Loucy (cell line): ENCODE measurements at regions not wholly inside any gene's neighbourhood (a gene's known extent, or its start where the extent isn't known, plus 50 kb on each side); places are given as distances from the start of the nearest gene placed in this dataset.

ENCODE experiments used
- H2AFZ ChIP-seq: fragments of 200-600 bp; sonication (generic); 2 replicates; pipeline ENCODE4 v1.6.0; 2016; ENCODE audit warnings: antibody characterized with exemption, mild to moderate bottlenecking, low read length, moderate library complexity
- H3F3A ChIP-seq: fragments of 200-600 bp; 2 replicates; pipeline ENCODE4 v1.6.0; 2016; ENCODE audit warnings: antibody characterized with exemption, low read depth, mild to moderate bottlenecking
- H3K27me3 ChIP-seq: fragments of 200-600 bp; sonication (generic); 2 replicates; pipeline ENCODE4 v1.6.1; 2014; ENCODE audit warnings: low read length, mild to moderate bottlenecking; ENCODE audit not compliant: insufficient read depth, poor library complexity, severe bottlenecking
- H3K36me3 ChIP-seq: fragments of 200-600 bp; sonication (generic); 2 replicates; pipeline ENCODE4 v1.6.1; 2016; ENCODE audit warnings: low read length; ENCODE audit not compliant: insufficient read depth
- H3K4me1 ChIP-seq: fragments of 200-600 bp; sonication (generic); 2 replicates; pipeline ENCODE4 v1.5.1; 2014; ENCODE audit warnings: low read length, mild to moderate bottlenecking; ENCODE audit not compliant: insufficient read depth, poor library complexity, severe bottlenecking
- H3K4me2 ChIP-seq: fragments of 200-600 bp; sonication (generic); 2 replicates; pipeline ENCODE4 v1.6.0; 2014; ENCODE audit warnings: antibody characterized with exemption, low read length, low read depth, mild to moderate bottlenecking; ENCODE audit not compliant: poor library complexity, severe bottlenecking
- H3K4me3 ChIP-seq: fragments of 200-600 bp; sonication (generic); 2 replicates; pipeline ENCODE4 v1.5.1; 2014; ENCODE audit warnings: low read length, mild to moderate bottlenecking, mixed read lengths; ENCODE audit not compliant: poor library complexity, severe bottlenecking
- H3K79me2 ChIP-seq: fragments of 200-600 bp; sonication (generic); 2 replicates; pipeline ENCODE4 v1.6.1; 2014; ENCODE audit warnings: low read length; ENCODE audit not compliant: insufficient read depth
- H3K9ac ChIP-seq: fragments of 200-600 bp; sonication (generic); 2 replicates; pipeline ENCODE4 v1.6.0; 2014; ENCODE audit warnings: mild to moderate bottlenecking, low read depth, low read length, moderate library complexity; ENCODE audit not compliant: poor library complexity, severe bottlenecking
- H3K9me2 ChIP-seq: fragments of 200-600 bp; sonication (generic); replicated peaks from 2 replicates; pipeline ENCODE4 v1.6.1; 2016; ENCODE audit warnings: low read depth, low read length, mixed read lengths
- H3K9me3 ChIP-seq: fragments of 200-600 bp; sonication (generic); 2 replicates; pipeline ENCODE4 v1.6.1; 2014; ENCODE audit warnings: mild to moderate bottlenecking, antibody characterized with exemption, low read length, low read depth; ENCODE audit not compliant: insufficient read depth
- H4K20me1 ChIP-seq: fragments of 200-600 bp; sonication (generic); 2 replicates; pipeline ENCODE4 v1.6.0; 2014; ENCODE audit warnings: antibody characterized with exemption, low read length, mild to moderate bottlenecking; ENCODE audit not compliant: insufficient read depth, poor library complexity, severe bottlenecking
- CTCF ChIP-seq: fragments of 200-600 bp; sonication (generic); conservative IDR thresholded peaks from 2 replicates; pipeline ENCODE4 v1.5.1; 2014; ENCODE audit warnings: mild to moderate bottlenecking, antibody characterized with exemption, low read length
- EZH2phosphoT487 ChIP-seq: fragments of 200-600 bp; IDR thresholded peaks from 2 replicates; pipeline ENCODE4 v1.6.1; 2018; ENCODE audit warnings: antibody characterized with exemption, mild to moderate bottlenecking, moderate library complexity, borderline replicate concordance

DNA sequence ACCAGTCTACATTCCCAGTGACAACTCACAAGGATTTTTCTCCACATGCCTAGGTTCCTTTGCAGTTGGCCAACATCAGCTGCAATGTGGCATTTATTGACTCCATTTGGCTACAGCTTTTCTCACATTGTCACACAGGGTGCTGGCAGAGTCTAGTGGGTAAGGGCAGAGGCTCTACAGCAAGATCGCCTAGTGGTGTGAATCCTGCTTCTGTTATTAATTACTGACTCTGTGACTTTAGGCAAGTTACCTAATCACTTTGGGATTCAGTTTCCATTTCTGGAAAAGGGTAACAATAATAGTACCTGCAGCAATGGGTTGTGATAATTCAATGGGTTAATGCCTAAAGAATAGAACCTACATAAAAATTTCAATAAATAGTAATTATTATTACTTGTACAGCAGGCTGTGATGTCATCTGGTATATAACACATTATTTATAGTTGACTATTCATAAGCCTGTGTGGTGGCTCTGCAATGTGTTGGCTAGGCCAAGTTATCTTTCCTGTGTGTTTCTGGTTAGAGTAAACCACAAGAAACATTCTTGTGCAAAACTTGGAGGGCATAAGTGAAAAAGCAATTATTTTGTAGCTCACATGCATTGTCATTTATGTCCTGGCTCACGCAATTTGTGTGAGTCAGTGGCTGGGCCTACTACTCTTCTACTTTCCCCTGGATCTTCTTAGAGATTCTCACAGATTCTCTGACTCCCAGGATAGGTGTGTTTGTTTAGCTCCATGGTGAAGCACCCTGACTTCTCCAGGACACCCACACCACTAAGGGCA, 59.5 kb downstream of the PTGS2 start:
- peak overlapping the region; percentile 26 for H3K9ac ChIP-seq
- no peaks in the 10 kb centered on the region for H3K36me3 ChIP-seq
- TF ChIP-seq EZH2phosphoT487 = no peak
- no peak for TF ChIP-seq CTCF
- peak overlapping the region; percentile 27 for H3K4me2 ChIP-seq
- H3K9me2 ChIP-seq = no peaks in the 10 kb centered on the region
- no peaks in the 10 kb centered on the region for H3K27me3 ChIP-seq
- no peak overlapping the region for H2AFZ ChIP-seq
- no peak overlapping the region for H3K4me3 ChIP-seq
- no peaks in the 10 kb centered on the region for H3K79me2 ChIP-seq
- no peaks in the 10 kb centered on the region for H3K9me3 ChIP-seq
- no peaks in the 10 kb centered on the region for H4K20me1 ChIP-seq
- peaks cover 21% of the 10 kb centered on the region for H3K4me1 ChIP-seq
- no peaks in the 10 kb centered on the region for H3F3A ChIP-seq

GRCh38 chr1:186618401-186619170, 61.6 kb downstream of the PTGS2 start:
- Histone ChIP-seq H3K27me3 (no peaks in the 10 kb centered on the region), H3K4me1 (peaks cover 27% of the 10 kb centered on the region), H3K36me3 (no peaks in the 10 kb centered on the region), H3K4me2 (peak overlapping the region; percentile 72), H4K20me1 (no peaks in the 10 kb centered on the region), H3K4me3 (peak overlapping the region; percentile 65), H3K9me3 (no peaks in the 10 kb centered on the region), H2AFZ (peak overlapping the region; percentile 86), H3F3A (no peaks in the 10 kb centered on the region), H3K9me2 (no peaks in the 10 kb centered on the region), H3K79me2 (no peaks in the 10 kb centered on the region), H3K9ac (peak overlapping the region; percentile 46)
- TF ChIP-seq EZH2phosphoT487 = no peak
- TF ChIP-seq CTCF = no peak

- Histone ChIP-seq H3K36me3 (no peaks in the 10 kb centered on the region), H3K9me2 (no peaks in the 10 kb centered on the region), H3K9me3 (no peaks in the 10 kb centered on the region), H3K4me2 (peak overlapping the region; percentile 72), H3K4me1 (peaks cover 27% of the 10 kb centered on the region), H3K79me2 (no peaks in the 10 kb centered on the region), H4K20me1 (no peaks in the 10 kb centered on the region), H3K4me3 (peak overlapping the region; percentile 65), H3F3A (no peaks in the 10 kb centered on the region), H2AFZ (peak overlapping the region; percentile 67; the same call in 1 of the 2 replicates), H3K9ac (no peak overlapping the region), H3K27me3 (no peaks in the 10 kb centered on the region)
- TF ChIP-seq CTCF (no peak), EZH2phosphoT487 (no peak)
Measured at GRCh38 chr1:186617926-186618325, 62.3 kb downstream of the PTGS2 start.
